Hypothalamus (tissue), 51 donors: ENCODE measurements at regions not wholly inside any gene's neighbourhood (a gene's known extent, or its start where the extent isn't known, plus 50 kb on each side); places are given as distances from the start of the nearest gene placed in this dataset.

Experiments used
- DNase-seq, 51 donors: peaks; one replicate each; lab custom pipeline; 2025; lab: John Stamatoyannopoulos, UW

DNA sequence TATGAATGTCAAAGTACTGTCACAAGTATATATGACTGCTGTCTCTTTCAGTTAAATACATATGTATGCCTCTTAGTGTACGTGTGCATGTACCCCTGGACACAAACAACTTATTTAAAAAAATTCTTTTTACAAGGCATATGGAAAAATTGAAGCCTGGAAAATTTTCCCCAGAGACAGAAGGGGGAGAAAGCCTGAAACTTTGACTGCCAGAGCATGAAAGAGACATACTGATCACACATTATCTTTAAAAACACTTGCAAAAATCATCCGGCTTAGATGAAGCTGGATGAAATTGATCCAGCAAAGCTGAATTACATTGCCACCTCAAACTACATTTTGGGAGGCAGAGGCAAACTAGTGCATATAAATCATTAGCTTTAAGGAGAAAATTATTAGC, 88.0 kb upstream of the NFIB start:
- no peak for DNase-seq

DNA sequence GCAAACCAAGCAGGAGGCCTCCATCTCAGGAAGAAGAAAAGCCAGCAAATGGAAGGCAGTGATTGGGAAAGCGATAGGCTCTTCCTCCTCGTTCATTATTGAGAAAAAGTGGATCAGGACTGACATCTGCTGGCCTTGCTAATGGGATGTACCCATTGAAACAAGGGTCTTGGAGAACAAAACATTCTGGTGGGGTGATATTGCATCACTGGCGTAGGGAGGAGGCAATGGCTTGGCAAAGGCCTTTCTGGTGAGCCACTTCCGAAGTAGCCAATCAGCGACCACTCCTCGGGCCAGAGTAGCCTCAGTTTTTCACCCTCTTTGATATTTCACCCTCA, 86.7 kb upstream of the NFIB start:
- DNase-seq = peak in 41 of 51 donors; percentile 5 to 88 (median 53)

DNA sequence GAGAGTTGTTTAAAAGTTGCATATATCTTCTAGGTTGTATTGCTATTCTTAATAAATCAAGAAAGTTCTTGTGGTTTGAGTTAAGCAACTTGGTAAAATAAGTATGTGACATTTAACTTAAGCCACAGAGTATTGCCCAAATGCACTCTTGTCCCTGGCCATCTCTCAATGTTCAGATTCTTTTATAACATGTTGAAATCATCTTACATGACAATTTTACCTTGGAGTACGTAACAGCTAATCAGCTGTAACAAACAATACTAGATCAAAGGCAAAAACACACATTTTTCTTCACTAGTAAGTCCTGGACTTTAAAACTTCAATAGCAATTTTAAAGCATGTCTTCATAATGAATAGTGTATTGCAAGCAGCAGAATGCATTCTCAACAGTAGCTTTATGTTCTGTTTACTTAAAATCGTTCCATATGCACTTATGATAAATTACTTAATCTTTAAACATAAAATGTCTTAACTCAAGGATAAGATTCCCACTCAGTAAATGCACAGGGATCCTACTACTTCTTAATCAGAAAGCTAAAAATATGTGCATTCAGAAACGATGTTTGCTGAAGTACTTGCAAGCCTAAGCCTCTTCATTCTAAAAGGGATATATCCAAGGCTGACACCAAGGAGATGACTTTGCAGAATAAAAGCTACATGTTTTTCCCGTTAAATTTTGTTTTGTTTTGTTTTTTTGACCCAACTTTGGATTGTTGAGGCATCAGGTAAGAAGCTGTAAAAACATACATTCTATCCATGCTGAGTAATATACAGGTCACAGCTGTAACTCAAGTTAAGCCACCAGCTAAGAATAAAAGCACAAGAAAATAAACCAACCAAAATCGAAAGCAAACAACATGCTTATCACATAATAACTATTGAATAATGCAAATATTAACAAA, 86.1 kb upstream of the NFIB start:
- no peak for DNase-seq

DNA sequence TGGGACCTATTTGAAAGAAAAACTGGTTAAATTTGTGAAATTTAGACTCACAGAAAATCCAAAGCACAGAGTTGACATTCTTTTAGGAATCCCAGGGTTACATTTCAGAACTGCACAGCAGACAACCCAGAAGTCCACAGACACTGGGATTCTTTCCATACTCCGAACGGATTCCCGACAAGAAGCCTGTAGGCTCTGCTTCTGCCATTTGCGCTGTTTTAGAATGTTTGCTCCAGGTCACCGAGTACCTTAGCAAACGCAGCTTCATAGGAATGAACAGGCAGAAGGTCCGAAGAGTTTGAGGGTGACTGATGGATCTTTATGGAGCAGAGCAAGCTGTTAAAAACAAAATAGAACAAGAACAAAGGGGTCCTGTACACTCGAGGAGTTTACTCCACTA, 84.5 kb upstream of the NFIB start:
- peak in 5 of 51 donors; percentile 5 to 64 (median 17) for DNase-seq

DNA sequence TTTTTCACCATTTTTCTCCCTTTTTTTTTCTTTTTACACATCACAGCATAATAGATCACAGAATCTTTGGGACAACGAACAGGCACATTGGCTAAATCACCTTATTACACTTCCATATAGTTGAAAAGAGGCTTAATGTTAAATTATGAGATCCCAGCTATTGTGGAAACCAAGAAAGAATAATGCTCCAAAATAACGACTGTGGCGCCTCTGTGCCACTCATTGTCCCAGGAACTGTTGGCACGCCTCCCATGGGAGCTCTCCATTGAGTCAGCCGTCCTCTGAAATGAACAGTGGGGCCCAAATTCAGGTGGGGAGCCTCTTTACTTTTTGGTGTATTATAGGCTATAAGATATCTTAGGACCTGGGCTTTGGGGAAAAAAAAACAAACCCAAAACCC, 82.2 kb upstream of the NFIB start:
- DNase-seq = peak in 30 of 51 donors; percentile 2 to 68 (median 31)

DNA sequence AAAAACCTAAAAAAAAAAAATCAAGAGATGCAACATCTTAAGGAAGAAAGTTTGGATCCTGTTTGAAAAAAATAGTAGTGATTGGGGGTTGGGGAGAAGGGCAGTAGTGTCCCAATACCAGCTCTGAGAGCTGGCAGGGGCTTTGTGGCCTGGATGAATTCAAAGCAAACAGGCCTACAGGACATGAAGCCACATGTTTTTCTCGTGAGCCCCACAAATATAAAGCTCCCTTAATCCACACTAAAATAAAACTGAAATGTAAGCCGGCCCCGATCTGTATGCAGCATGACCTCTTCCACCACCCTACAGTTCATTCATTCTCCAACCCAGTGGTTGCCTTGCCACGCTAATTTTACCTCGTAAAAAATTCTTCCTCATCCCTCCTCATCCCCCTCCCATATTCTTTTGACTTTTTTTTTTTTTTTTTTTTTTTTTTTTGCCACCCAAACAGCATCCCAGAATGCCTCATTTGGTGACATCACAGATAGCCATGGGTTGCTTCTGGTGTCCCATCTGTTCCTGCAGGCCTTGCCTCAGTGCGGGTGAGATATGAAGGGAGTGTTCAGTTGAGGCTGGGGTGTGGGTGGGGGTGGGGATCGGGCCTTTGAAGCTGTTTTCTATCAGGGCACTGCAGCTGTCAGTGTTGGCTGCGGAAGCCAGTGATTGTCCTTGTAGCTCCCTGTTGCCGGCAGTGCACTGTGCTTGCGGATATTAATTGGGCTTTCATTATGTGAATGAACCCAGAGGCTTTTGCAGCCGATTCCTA, 81.6 kb upstream of the NFIB start:
- DNase-seq = peak in 50 of 51 donors; percentile 8 to 92 (median 58)

- no peak for DNase-seq
Observed at GRCh38 chr9:14393418-14393817, 79.5 kb upstream of the NFIB start.

DNA sequence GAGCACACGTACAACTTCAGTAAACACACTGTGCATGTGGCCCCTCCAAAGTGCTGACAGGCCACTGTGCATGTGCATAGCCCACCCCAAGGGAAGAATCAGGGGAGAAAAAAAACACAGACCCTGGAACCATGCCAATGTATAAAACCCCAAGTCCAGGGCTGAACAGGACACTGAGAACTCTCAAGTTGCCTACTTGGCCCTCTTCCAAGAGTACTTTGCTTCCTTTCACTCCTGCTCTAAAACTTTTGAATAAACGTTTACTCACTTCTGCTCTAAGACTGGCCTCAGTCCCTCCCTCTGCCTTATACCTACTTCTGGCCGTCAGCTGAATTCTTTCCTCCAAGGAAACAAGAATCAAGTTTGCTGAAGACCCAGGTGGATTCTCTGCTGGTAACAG, 77.7 kb upstream of the NFIB start:
- DNase-seq = no peak

GRCh38 chr9:14389657-14390056, 75.7 kb upstream of the NFIB start:
- no peak for DNase-seq

GRCh38 chr9:14389146-14389545, 75.2 kb upstream of the NFIB start:
- no peak for DNase-seq

DNA sequence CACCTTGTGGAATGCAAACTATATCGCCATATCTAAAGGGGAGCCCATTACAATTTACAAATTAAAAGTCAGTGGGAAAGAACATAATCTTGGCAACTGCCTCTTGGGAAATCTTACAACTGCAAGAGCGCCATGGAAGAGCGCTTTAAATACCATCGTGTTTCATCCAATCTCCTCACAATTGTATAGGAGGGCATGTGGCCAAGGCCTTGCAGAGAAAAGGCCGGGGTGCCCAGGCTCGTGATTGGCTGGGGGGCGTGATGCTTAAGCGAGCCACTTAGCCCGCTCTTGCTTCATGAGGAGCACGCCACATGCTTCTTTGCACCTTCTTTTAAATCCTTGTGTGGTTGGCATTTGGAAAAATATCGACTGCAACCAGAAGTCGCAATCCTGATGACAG, 69.8 kb upstream of the NFIB start:
- DNase-seq = no peak

DNA sequence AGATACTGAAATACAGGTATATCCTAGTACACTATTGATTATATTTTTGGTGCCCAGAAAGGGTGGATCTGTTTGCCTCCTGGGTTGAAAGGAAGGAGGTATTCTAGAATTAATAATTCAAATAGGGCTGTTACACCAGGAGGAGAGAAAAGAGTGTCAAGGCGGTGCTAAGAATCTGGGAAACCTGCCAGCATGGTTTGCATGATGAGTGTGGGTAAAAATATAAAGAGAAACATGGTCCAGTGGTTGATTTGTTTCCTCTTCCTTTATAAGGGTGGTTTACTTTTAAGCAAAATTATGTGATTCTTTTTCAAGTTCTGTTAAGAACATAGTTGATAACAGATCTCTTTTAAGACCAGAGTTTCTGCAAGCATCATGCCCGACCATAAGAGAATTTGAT, 69.4 kb upstream of the NFIB start:
- peak in 1 of 51 donors; percentile 3 for DNase-seq

GRCh38 chr9:14380061-14380836, 66.3 kb upstream of the NFIB start:
- no peak for DNase-seq

DNA sequence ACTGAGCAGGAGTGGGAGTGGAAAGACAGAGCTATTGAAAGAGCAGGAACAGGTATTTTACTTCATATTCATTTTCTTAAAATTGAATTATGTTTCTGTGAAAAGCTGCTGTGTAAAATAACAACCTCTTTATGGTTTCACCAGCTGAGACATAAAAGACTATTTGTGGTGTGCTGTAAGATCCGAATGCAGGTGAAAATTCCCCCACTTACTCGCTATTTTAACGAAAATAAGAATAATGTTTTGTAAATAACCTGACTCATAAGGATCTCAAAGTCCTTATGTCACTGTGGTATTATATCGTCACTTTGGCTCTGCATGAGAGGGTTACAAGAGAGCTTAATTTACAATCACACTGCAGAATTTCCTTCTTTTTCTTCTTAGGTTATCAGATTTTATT, 65.3 kb upstream of the NFIB start:
- no peak for DNase-seq

- DNase-seq = no peak
Observed at GRCh38 chr9:14373706-14374105, 59.8 kb upstream of the NFIB start.

GRCh38 chr9:14373336-14373666, 59.4 kb upstream of the NFIB start:
- DNase-seq = no peak

- peak in 2 of 51 donors; percentile 10 to 13 for DNase-seq
Observed at GRCh38 chr9:14372437-14373335, 58.7 kb upstream of the NFIB start.

- no peak for DNase-seq
Observed at GRCh38 chr9:14369011-14369410, 55.1 kb upstream of the NFIB start.

DNA sequence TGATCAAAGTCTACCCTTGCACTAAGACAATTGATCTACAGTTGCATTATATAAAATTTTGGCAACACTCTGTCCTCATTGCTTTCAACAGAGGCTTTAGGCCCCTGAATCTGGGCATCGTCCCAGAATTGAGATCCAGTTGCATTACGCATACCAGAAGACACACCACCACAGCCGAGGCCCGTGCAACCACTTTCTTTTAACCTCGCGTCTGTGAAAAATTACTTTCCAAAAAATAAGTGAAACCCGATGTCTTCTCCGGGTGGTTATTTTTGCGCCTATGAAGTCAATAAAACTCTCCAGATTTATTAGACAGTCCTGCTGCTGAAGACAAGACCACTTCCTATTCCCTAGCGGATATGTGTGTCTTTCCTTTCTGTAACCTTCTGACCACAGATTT, 52.1 kb upstream of the NFIB start:
- peak in 1 of 51 donors; percentile 26 for DNase-seq

GRCh38 chr9:14365670-14366069, 51.7 kb upstream of the NFIB start:
- DNase-seq = no peak
